ENCODE measurements at regions not wholly inside any gene's neighbourhood (a gene's known extent, or its start where the extent isn't known, plus 50 kb on each side); places are given as distances from the start of the nearest gene placed in this dataset.

DNA sequence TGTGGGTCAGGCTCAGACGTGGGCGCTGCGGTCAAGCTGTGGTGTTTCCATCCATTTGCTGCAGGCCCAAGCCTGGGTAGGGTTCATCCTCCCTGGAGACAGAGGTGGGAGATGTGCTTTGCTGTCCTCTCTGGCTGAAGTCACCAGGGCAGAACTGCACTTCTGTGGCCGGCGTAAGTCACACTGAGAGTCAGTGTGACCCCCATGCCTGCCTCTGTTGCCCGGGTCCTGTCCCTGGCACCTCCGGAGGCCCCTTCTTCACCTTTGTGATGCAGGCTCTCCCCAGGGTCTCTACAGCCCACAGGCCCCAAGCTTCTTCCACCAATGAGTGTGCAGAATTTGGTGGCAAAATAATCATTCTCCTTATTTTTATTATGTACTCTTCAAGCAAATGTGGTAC is 53.8 kb upstream of the DACT2 start:
- TF ChIP-seq, protein P1, sequence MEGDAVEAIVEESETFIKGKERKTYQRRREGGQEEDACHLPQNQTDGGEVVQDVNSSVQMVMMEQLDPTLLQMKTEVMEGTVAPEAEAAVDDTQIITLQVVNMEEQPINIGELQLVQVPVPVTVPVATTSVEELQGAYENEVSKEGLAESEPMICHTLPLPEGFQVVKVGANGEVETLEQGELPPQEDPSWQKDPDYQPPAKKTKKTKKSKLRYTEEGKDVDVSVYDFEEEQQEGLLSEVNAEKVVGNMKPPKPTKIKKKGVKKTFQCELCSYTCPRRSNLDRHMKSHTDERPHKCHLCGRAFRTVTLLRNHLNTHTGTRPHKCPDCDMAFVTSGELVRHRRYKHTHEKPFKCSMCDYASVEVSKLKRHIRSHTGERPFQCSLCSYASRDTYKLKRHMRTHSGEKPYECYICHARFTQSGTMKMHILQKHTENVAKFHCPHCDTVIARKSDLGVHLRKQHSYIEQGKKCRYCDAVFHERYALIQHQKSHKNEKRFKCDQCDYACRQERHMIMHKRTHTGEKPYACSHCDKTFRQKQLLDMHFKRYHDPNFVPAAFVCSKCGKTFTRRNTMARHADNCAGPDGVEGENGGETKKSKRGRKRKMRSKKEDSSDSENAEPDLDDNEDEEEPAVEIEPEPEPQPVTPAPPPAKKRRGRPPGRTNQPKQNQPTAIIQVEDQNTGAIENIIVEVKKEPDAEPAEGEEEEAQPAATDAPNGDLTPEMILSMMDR (conservative IDR thresholded peaks at IDR 0.05; ENCODE audit: low read length), result no peak
- TF ChIP-seq EZH2phosphoT487 (IDR thresholded peaks at IDR 0.05; ENCODE audit: borderline replicate concordance, low read depth, low read length), result no peak
